Astrocyte (in vitro differentiated cells and primary cell): ENCODE measurements at regions not wholly inside any gene's neighbourhood (a gene's known extent, or its start where the extent isn't known, plus 50 kb on each side); places are given as distances from the start of the nearest gene placed in this dataset.

Source experiments
- EZH2 ChIP-seq: IDR thresholded peaks from 2 replicates; pipeline ENCODE4 v1.6.1; 2012; ENCODE audit warnings: mild to moderate bottlenecking, low read length, inconsistent platforms; ENCODE audit not compliant: insufficient read depth
- TF ChIP-seq, protein P1 (sequence below): IDR thresholded peaks from 2 replicates; pipeline ENCODE4 v1.5.1; 2011; ENCODE audit warnings: low read depth, mild to moderate bottlenecking, inconsistent platforms, low read length, moderate library complexity; ENCODE audit not compliant: insufficient read depth

DNA sequence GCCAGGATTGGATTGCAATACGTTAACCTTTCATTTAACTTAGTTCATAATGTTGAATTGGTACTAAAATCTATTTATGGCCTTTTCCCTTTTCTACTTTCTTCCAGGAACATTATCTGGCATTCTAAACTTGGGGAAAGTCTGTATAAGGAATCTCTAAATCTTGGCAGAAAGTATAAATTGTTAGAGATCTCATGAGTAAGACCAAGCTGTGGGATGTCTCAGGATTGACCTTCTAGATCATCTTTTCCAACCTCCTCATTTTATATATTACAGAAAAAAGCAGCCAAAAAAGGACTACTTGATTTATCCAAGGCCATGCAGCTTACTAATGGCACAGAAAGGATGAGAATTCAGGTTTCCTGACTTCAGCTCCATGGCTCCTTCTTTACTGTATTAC is 598.3 kb downstream of the INHBA start:
- TF ChIP-seq, protein P1, sequence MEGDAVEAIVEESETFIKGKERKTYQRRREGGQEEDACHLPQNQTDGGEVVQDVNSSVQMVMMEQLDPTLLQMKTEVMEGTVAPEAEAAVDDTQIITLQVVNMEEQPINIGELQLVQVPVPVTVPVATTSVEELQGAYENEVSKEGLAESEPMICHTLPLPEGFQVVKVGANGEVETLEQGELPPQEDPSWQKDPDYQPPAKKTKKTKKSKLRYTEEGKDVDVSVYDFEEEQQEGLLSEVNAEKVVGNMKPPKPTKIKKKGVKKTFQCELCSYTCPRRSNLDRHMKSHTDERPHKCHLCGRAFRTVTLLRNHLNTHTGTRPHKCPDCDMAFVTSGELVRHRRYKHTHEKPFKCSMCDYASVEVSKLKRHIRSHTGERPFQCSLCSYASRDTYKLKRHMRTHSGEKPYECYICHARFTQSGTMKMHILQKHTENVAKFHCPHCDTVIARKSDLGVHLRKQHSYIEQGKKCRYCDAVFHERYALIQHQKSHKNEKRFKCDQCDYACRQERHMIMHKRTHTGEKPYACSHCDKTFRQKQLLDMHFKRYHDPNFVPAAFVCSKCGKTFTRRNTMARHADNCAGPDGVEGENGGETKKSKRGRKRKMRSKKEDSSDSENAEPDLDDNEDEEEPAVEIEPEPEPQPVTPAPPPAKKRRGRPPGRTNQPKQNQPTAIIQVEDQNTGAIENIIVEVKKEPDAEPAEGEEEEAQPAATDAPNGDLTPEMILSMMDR: no peak
- no peak for TF ChIP-seq EZH2
